ENCODE measurements at regions not wholly inside any gene's neighbourhood (a gene's known extent, or its start where the extent isn't known, plus 50 kb on each side); places are given as distances from the start of the nearest gene placed in this dataset.
A peak's percentile ranks its signal among the peaks of the same experiment; 100 is the strongest.
"Not testable (repeated sequence)": the region's sequence is repeated elsewhere in the genome, so short reads cannot be mapped to it uniquely, and the experiment has no call there.

GRCh38 chr4:130760246-130760645 is 1664.3 kb downstream of the C4orf33 start:
- CTCF ChIA-PET, result interaction anchor here (1.0 kb wide), 1 partner anchor 16 kb away, joined by 3 read pairs; no protein-coding TSS in a partner anchor
- TF ChIP-seq, protein P1, sequence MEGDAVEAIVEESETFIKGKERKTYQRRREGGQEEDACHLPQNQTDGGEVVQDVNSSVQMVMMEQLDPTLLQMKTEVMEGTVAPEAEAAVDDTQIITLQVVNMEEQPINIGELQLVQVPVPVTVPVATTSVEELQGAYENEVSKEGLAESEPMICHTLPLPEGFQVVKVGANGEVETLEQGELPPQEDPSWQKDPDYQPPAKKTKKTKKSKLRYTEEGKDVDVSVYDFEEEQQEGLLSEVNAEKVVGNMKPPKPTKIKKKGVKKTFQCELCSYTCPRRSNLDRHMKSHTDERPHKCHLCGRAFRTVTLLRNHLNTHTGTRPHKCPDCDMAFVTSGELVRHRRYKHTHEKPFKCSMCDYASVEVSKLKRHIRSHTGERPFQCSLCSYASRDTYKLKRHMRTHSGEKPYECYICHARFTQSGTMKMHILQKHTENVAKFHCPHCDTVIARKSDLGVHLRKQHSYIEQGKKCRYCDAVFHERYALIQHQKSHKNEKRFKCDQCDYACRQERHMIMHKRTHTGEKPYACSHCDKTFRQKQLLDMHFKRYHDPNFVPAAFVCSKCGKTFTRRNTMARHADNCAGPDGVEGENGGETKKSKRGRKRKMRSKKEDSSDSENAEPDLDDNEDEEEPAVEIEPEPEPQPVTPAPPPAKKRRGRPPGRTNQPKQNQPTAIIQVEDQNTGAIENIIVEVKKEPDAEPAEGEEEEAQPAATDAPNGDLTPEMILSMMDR (IDR thresholded peaks at IDR 0.05; ENCODE audit: control extremely low read depth, extremely low read depth, low read depth, missing control alignments), result no peak
- DNase-seq (ENCODE audit: extremely low spot score), result no peak
- POLR2A ChIA-PET, result no interaction called here

GRCh38 chr4:130767384-130767783 is 1671.4 kb downstream of the C4orf33 start:
- CTCF ChIA-PET, POLR2A ChIA-PET: not testable (repeated sequence)

DNA sequence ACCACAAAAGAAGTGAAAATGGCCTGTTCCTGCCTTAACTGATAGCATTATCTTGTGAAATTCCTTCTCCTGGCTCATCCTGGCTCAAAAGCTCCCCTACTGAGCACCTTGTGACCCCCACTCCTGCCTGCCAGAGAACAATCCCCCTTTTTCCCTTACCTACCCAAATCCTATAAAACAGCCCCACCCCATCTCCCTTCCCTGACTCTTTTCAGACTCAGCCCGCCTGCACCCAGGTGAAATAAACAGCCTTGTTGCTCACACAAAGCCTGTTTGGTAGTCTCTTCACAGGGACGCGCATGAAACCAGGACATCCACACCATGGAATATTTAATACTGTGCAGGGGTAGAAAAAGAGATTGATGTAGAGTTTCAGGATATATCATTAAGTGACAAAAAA is 1677.0 kb downstream of the C4orf33 start:
- POLR2A ChIA-PET; DNase-seq (ENCODE audit: extremely low spot score): not testable (repeated sequence)
- CTCF ChIA-PET, result interaction anchor here (1.4 kb wide), 1 partner anchor 24 kb away, joined by 3 read pairs; no protein-coding TSS in a partner anchor

More at GRCh38 chr4:130767384-130767783, 1671.4 kb downstream of the C4orf33 start:
- DNase-seq (ENCODE audit: extremely low spot score), result not testable (repeated sequence)

DNA sequence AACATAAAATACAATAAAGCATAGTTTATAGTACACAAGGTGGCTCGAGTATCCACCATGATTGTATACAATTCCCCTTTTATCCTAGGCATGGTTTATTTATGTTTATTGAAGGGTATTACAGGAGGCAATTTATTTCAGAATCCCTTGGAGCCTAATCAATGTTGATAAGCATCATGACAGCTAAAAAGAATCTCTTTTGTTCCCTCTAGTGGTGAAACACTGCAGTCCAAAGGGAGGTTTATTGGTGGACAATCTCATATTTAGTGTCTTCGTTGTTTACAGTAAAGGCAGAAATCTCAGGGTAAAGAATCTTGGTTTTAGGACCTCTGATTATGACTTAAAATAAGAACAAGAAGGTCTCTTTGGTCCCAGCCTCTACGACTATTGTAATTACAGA is 1712.5 kb downstream of the C4orf33 start:
- CTCF ChIA-PET, result interaction anchor here (0.8 to 1.8 kb wide), 4 partner anchors 19 to 1446 kb away, joined by 3 to 4 read pairs (median 3); no protein-coding TSS in a partner anchor
- no peak for DNase-seq (ENCODE audit: extremely low spot score)
- TF ChIP-seq, protein P1 (IDR thresholded peaks at IDR 0.05; ENCODE audit: control extremely low read depth, extremely low read depth, low read depth, missing control alignments), result peak; percentile 37
- POLR2A ChIA-PET, result no interaction called here

DNA sequence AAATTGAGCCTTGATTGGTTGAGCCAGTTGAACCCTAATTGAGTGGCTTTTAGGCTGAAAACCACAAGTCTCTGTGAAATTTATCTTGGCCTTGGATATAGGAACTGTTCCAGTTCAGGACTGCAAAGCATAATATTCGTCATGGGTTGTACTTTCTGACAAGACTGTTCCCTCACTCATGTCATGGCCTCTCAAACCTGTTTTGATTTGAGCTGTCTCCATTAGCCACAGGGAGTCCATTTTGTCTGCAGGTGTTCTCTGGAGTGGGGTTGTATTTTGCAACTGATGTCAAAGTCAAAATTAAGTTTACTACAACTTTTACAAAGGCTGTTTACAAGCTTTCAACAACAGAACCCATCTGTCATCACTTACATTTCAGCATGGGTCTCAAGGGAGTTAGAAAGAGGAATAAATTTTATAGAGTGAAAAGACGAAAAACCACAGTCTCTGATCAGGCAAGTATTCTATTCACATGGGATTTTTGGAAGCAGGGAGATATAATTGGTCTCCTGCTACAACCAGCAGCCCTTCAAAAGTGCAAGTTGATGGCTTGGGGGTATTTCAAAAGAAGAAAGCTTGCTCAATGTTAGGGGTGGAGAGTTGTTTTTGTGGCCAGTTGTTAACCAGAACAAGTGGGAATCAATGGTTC is 1716.3 kb downstream of the C4orf33 start:
- DNase-seq (ENCODE audit: extremely low spot score), result no peak
- ChIA-PET POLR2A (no interaction called here), CTCF (no interaction called here)
- TF ChIP-seq, protein P1 (IDR thresholded peaks at IDR 0.05; ENCODE audit: control extremely low read depth, extremely low read depth, low read depth, missing control alignments), result no peak

DNA sequence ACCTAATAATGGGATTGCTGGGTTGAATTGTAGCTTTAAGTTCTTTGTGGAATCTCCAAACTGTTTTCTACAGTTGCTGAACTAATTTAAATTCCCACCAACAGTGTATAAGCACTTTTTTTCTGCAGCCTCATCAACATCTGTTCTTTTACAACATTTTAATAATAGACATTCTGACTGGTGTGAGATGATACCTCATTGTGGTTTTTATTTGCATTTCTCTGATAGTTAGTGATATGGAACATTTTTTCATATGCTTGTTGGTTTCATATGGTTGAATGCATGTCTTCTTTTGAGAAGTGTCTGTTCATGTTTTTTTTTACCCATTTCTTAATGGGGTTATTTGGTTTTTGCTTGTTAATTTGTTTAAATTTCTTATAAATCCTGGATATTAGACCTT is 1718.9 kb downstream of the C4orf33 start:
- CTCF ChIA-PET, result no interaction called here
- no peak for DNase-seq (ENCODE audit: extremely low spot score)
- POLR2A ChIA-PET, result no interaction called here
- TF ChIP-seq, protein P1 (IDR thresholded peaks at IDR 0.05; ENCODE audit: control extremely low read depth, extremely low read depth, low read depth, missing control alignments), result no peak

DNA sequence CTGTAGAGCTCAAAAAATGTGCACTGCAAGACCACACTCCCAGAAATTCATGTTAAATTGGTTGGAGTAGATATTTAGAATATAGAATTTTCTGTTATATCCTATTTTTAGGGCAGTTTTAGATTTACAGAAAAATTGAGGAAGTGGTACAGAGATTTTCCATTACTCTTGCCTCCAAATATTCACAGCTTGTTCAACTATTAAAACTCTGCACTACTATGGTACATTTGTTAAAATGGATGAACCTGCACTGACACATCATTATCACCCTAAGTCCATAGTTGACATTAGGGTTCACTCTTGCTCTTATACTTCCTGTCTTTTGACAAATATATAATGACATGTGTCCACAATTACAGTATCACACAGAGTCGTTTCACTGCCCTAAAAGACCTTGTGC is 1724.5 kb downstream of the C4orf33 start:
- ChIA-PET POLR2A (no interaction called here), CTCF (interaction anchor here (1.2 kb wide), 1 partner anchor 32 kb away, joined by 3 read pairs; no protein-coding TSS in a partner anchor)
- DNase-seq (ENCODE audit: extremely low spot score), result no peak
- TF ChIP-seq, protein P1 (IDR thresholded peaks at IDR 0.05; ENCODE audit: control extremely low read depth, extremely low read depth, low read depth, missing control alignments), result no peak

GRCh38 chr4:130825284-130825683 is 1729.3 kb downstream of the C4orf33 start:
- CTCF ChIA-PET, result no interaction called here
- DNase-seq (ENCODE audit: extremely low spot score), result no peak
- POLR2A ChIA-PET, result no interaction called here
- TF ChIP-seq, protein P1 (IDR thresholded peaks at IDR 0.05; ENCODE audit: control extremely low read depth, extremely low read depth, low read depth, missing control alignments), result no peak

Data from GM10248 (cell line).